WI38 (cell line): ENCODE measurements at regions not wholly inside any gene's neighbourhood (a gene's known extent, or its start where the extent isn't known, plus 50 kb on each side); places are given as distances from the start of the nearest gene placed in this dataset.

ENCODE experiments used
- H3K4me3 ChIP-seq: 2 replicates; pipeline ENCODE4 v1.5.1; 2011; ENCODE audit warnings: low read depth, mild to moderate bottlenecking, control low read depth, low read length
- CTCF ChIP-seq: IDR thresholded peaks from 2 replicates; pipeline ENCODE4 v1.5.1; 2012; ENCODE audit warnings: low read depth, mild to moderate bottlenecking, control low read depth, low read length

GRCh38 chr7:115227473-115228235 is 305.8 kb downstream of the MDFIC start:
- no peak overlapping the region for H3K4me3 ChIP-seq
- no peak for TF ChIP-seq CTCF

- no peak overlapping the region for H3K4me3 ChIP-seq
Measured at GRCh38 chr7:115226410-115226809, 304.5 kb downstream of the MDFIC start.

GRCh38 chr7:115224922-115225321 is 303.0 kb downstream of the MDFIC start:
- H3K4me3 ChIP-seq, result no peak overlapping the region

More at GRCh38 chr7:115226410-115226809, 304.5 kb downstream of the MDFIC start:
- TF ChIP-seq CTCF, result no peak

GRCh38 chr7:115223959-115224358 is 302.1 kb downstream of the MDFIC start:
- H3K4me3 ChIP-seq, result no peak overlapping the region
- no peak for TF ChIP-seq CTCF

More at GRCh38 chr7:115224922-115225321, 303.0 kb downstream of the MDFIC start:
- no peak for TF ChIP-seq CTCF

GRCh38 chr7:115221456-115221855 is 299.6 kb downstream of the MDFIC start:
- no peak overlapping the region for H3K4me3 ChIP-seq

GRCh38 chr7:115218076-115218475 is 296.2 kb downstream of the MDFIC start:
- no peak for TF ChIP-seq CTCF
- no peak overlapping the region for H3K4me3 ChIP-seq

More at GRCh38 chr7:115221456-115221855, 299.6 kb downstream of the MDFIC start:
- no peak for TF ChIP-seq CTCF

GRCh38 chr7:115217373-115217772 is 295.5 kb downstream of the MDFIC start:
- no peak for TF ChIP-seq CTCF

More at GRCh38 chr7:115217373-115217772, 295.5 kb downstream of the MDFIC start:
- H3K4me3 ChIP-seq, result no peak overlapping the region
